Testis (tissue), 2 donors: ENCODE measurements at regions not wholly inside any gene's neighbourhood (a gene's known extent, or its start where the extent isn't known, plus 50 kb on each side); places are given as distances from the start of the nearest gene placed in this dataset.

Experiments used
- CTCF ChIP-seq, 3 experiments: fragments of 450-650 bp in 2 of 3; fragments of 200-600 bp in 1 of 3; sonication (generic) in 1 of 3; IDR thresholded peaks; one replicate each; pipeline ENCODE4 v1.5.1; 2016 to 2019; ENCODE audit warnings: antibody characterized with exemption in 3 of 3, mild to moderate bottlenecking in 2 of 3, moderate library complexity in 1 of 3
- POLR2A ChIP-seq: fragments of 450-650 bp; IDR thresholded peaks from one replicate; pipeline ENCODE4 v1.6.1; 2017; ENCODE audit warnings: antibody characterized with exemption, mild to moderate bottlenecking, moderate library complexity

DNA sequence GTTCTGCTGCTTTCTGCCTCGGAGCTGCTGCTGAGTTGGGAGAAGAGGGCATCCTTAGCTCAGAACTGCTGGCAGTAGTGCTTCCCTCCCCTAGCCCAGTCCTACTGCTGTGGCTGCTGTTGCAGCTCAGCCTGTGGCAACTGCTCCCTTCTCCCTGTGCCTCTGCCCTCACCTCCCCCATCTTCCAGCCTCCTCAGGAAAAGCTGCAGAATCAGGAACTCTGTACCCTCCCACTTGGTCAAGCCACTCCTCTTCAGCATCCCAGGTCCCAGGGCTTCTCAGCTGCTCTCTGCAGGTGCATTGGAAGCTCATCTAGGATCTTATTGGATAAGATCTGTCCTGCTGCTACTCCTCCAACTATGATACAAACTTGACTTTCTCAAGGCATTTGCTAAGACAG, 316.7 kb downstream of the BRINP2 start:
- TF ChIP-seq POLR2A = no peak
- TF ChIP-seq CTCF (IDR thresholded peaks at IDR 0.05) = no peak
